Colonic mucosa (tissue), 4 donors: ENCODE measurements at regions not wholly inside any gene's neighbourhood (a gene's known extent, or its start where the extent isn't known, plus 50 kb on each side); places are given as distances from the start of the nearest gene placed in this dataset.

Experiments
- DNase-seq: peaks from one replicate; pipeline ENCODE4 v3.0.0-alpha.2; 2020
- H3K27ac ChIP-seq: fragments of 200-600 bp; one replicate; pipeline ENCODE4 v1.8.0; 2021
- H3K27me3 ChIP-seq: fragments of 200-600 bp; one replicate; pipeline ENCODE4 v1.8.0; 2021
- H3K36me3 ChIP-seq: fragments of 200-600 bp; one replicate; pipeline ENCODE4 v1.8.0; 2021
- H3K4me1 ChIP-seq: fragments of 200-600 bp; one replicate; pipeline ENCODE4 v1.8.0; 2021; ENCODE audit warnings: mild to moderate bottlenecking
- H3K4me3 ChIP-seq: fragments of 200-600 bp; one replicate; pipeline ENCODE4 v1.8.0; 2021
- H3K9ac ChIP-seq, 2 donors: one replicate each; pipeline ENCODE4 v1.7.0; 2013; ENCODE audit warnings: control low read depth in 2 of 2, low read depth in 2 of 2, low read length in 2 of 2
- H3K9me3 ChIP-seq: fragments of 200-600 bp; one replicate; pipeline ENCODE4 v1.8.0; 2021
- CTCF ChIP-seq: fragments of 200-600 bp; IDR thresholded peaks from one replicate; pipeline ENCODE4 v1.8.0; 2022; ENCODE audit warnings: antibody characterized with exemption, mild to moderate bottlenecking
- intact Hi-C: fragments of 100-400 bp; cut with DNase I; formaldehyde crosslinking; loops from one replicate; pipeline ENCODE4 v1.14.1; 2022
- donor health status: healthy.
- donor health status: DM: no; HTN: no; CAD: no.
- donor health status: DM: no; HTN: no; CAD: no.

- H3K4me3 ChIP-seq, result no peak overlapping the region
- H3K4me1 ChIP-seq, result no peaks in the 10 kb centered on the region
- H3K9me3 ChIP-seq, result no peaks in the 10 kb centered on the region
- no peak for DNase-seq
- no peak overlapping the region for H3K9ac ChIP-seq
- H3K27ac ChIP-seq, result no peak overlapping the region
- intact Hi-C loops, result no loop called here
- H3K27me3 ChIP-seq, result no peaks in the 10 kb centered on the region
- no peaks in the 10 kb centered on the region for H3K36me3 ChIP-seq
- TF ChIP-seq CTCF, result no peak
These were observed 949.4 kb upstream of the POT1 start for GRCh38 chr7:125878988-125879387.

GRCh38 chr7:125878235-125878956 is 948.8 kb upstream of the POT1 start:
- H3K27me3 ChIP-seq, result no peaks in the 10 kb centered on the region

GRCh38 chr7:125877246-125877645 is 947.6 kb upstream of the POT1 start:
- Histone ChIP-seq H3K9ac (no peak overlapping the region), H3K4me3 (no peak overlapping the region), H3K27me3 (no peaks in the 10 kb centered on the region), H3K27ac (no peak overlapping the region), H3K4me1 (no peaks in the 10 kb centered on the region), H3K9me3 (no peaks in the 10 kb centered on the region), H3K36me3 (no peaks in the 10 kb centered on the region)
- TF ChIP-seq CTCF, result no peak
- no peak for DNase-seq
- intact Hi-C loops, result no loop called here

More at GRCh38 chr7:125878235-125878956, 948.8 kb upstream of the POT1 start:
- Histone ChIP-seq H3K4me1 (no peaks in the 10 kb centered on the region), H3K9ac (no peak overlapping the region), H3K9me3 (no peaks in the 10 kb centered on the region), H3K27ac (no peak overlapping the region), H3K36me3 (no peaks in the 10 kb centered on the region), H3K4me3 (no peak overlapping the region)
- intact Hi-C loops, result no loop called here
- DNase-seq, result no peak
- TF ChIP-seq CTCF, result no peak

- no peak overlapping the region for H3K27ac ChIP-seq
- no peak overlapping the region for H3K9ac ChIP-seq
- no peaks in the 10 kb centered on the region for H3K27me3 ChIP-seq
- no peak for TF ChIP-seq CTCF
- intact Hi-C loops, result no loop called here
- no peaks in the 10 kb centered on the region for H3K4me1 ChIP-seq
- no peaks in the 10 kb centered on the region for H3K36me3 ChIP-seq
- H3K4me3 ChIP-seq, result no peak overlapping the region
- H3K9me3 ChIP-seq, result no peaks in the 10 kb centered on the region
- DNase-seq, result no peak
These were observed 946.8 kb upstream of the POT1 start for GRCh38 chr7:125876431-125876830.

GRCh38 chr7:125871431-125871830 is 941.8 kb upstream of the POT1 start:
- Histone ChIP-seq H3K27ac (no peak overlapping the region), H3K27me3 (no peaks in the 10 kb centered on the region), H3K4me1 (no peaks in the 10 kb centered on the region), H3K9ac (no peak overlapping the region), H3K4me3 (no peak overlapping the region), H3K36me3 (no peaks in the 10 kb centered on the region), H3K9me3 (no peaks in the 10 kb centered on the region)
- intact Hi-C loops, result no loop called here
- DNase-seq, result no peak
- TF ChIP-seq CTCF, result no peak
